ENCODE measurements at regions not wholly inside any gene's neighbourhood (a gene's known extent, or its start where the extent isn't known, plus 50 kb on each side); places are given as distances from the start of the nearest gene placed in this dataset.

DNA sequence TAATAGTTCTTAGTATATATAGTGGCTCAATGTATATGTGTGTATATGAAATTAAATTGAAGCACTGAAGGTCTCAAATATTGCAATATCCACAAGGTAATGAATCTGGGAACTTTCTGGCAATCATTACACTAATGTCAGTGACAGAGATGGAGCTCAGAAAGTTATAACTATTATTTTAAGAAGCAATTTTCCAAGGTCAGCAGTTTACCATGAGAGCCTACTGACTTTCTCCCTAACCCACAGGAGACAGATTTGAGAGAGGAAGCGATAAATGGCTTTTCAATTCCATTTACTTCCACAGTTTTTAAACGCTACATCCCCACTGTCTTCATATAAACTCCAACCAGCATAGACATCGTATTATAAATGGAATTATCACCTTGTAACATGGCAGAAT, 92.9 kb downstream of the PCTP start:
- no peak for TF ChIP-seq POLR2A (IDR thresholded peaks at IDR 0.05)
- TF ChIP-seq, protein P1, sequence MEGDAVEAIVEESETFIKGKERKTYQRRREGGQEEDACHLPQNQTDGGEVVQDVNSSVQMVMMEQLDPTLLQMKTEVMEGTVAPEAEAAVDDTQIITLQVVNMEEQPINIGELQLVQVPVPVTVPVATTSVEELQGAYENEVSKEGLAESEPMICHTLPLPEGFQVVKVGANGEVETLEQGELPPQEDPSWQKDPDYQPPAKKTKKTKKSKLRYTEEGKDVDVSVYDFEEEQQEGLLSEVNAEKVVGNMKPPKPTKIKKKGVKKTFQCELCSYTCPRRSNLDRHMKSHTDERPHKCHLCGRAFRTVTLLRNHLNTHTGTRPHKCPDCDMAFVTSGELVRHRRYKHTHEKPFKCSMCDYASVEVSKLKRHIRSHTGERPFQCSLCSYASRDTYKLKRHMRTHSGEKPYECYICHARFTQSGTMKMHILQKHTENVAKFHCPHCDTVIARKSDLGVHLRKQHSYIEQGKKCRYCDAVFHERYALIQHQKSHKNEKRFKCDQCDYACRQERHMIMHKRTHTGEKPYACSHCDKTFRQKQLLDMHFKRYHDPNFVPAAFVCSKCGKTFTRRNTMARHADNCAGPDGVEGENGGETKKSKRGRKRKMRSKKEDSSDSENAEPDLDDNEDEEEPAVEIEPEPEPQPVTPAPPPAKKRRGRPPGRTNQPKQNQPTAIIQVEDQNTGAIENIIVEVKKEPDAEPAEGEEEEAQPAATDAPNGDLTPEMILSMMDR (IDR thresholded peaks at IDR 0.05): no peak

Measured in lower leg skin (tissue), 3 donors.